IgD-negative memory B cell (primary cell): ENCODE measurements at regions not wholly inside any gene's neighbourhood (a gene's known extent, or its start where the extent isn't known, plus 50 kb on each side); places are given as distances from the start of the nearest gene placed in this dataset.

Experiments used
- H3K27ac Mint-ChIP-seq, 3 donors: one replicate each; pipeline ENCODE4 v1.8.0; 2020 to 2022; ENCODE audit warnings: mild to moderate bottlenecking in 3 of 3, mixed read lengths in 3 of 3, moderate library complexity in 1 of 3
- H3K27me3 Mint-ChIP-seq: one replicate; pipeline ENCODE4 v1.8.0; 2021; ENCODE audit warnings: mixed read lengths
- H3K36me3 Mint-ChIP-seq: one replicate; pipeline ENCODE4 v1.8.0; 2020; ENCODE audit warnings: mild to moderate bottlenecking, mixed read lengths
- H3K4me1 Mint-ChIP-seq, 3 donors: one replicate each; pipeline ENCODE4 v1.8.0; 2020 to 2022; ENCODE audit warnings: mixed read lengths in 3 of 3, mild to moderate bottlenecking in 1 of 3
- H3K4me3 Mint-ChIP-seq, 4 donors: one replicate each; pipeline ENCODE4 v1.8.0; 2020 to 2022; ENCODE audit warnings: mild to moderate bottlenecking in 4 of 4, mixed read lengths in 4 of 4, moderate library complexity in 3 of 4
- H3K9me3 Mint-ChIP-seq, 3 donors: one replicate each; pipeline ENCODE4 v1.8.0; 2020 to 2021; ENCODE audit warnings: mixed read lengths in 3 of 3, mild to moderate bottlenecking in 1 of 3

- no peak overlapping the region for H3K27ac Mint-ChIP-seq
- H3K27me3 Mint-ChIP-seq, result peaks cover 8% of the 10 kb centered on the region
- H3K4me1 Mint-ChIP-seq, result no peaks in the 10 kb centered on the region
- peak overlapping the region in 1 of 4 donors; percentile 9 for H3K4me3 Mint-ChIP-seq
- peaks cover 0 to 5% (median 0%) of the 10 kb centered on the region in 3 donors for H3K9me3 Mint-ChIP-seq
- no peaks in the 10 kb centered on the region for H3K36me3 Mint-ChIP-seq
These were observed 280.2 kb upstream of the PWP1 start for GRCh38 chr12:107405436-107405835.

DNA sequence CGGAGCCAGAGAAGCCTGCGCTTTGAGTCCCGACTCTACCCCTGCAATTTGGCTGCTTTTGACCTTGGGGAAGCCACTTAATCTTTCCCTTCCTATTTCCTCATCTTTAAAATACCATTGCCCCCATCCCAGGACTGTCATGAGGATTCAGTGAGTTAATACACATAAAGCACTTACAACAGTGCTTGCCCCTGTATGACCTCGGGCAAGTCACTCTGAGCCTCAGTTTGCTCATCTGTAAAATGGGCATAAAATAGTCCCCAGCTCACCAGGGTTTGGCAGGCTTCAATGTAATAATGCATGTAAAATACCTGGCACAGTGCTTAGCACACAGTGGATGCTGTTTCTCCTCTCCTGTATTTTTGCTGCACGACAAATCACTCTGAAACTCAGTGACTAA lies 278.7 kb upstream of the PWP1 start:
- no peak overlapping the region for H3K4me3 Mint-ChIP-seq
- H3K36me3 Mint-ChIP-seq, result no peaks in the 10 kb centered on the region
- peaks cover 0 to 5% (median 0%) of the 10 kb centered on the region in 3 donors for H3K9me3 Mint-ChIP-seq
- no peaks in the 10 kb centered on the region for H3K4me1 Mint-ChIP-seq
- peaks cover 8% of the 10 kb centered on the region for H3K27me3 Mint-ChIP-seq
- no peak overlapping the region for H3K27ac Mint-ChIP-seq

DNA sequence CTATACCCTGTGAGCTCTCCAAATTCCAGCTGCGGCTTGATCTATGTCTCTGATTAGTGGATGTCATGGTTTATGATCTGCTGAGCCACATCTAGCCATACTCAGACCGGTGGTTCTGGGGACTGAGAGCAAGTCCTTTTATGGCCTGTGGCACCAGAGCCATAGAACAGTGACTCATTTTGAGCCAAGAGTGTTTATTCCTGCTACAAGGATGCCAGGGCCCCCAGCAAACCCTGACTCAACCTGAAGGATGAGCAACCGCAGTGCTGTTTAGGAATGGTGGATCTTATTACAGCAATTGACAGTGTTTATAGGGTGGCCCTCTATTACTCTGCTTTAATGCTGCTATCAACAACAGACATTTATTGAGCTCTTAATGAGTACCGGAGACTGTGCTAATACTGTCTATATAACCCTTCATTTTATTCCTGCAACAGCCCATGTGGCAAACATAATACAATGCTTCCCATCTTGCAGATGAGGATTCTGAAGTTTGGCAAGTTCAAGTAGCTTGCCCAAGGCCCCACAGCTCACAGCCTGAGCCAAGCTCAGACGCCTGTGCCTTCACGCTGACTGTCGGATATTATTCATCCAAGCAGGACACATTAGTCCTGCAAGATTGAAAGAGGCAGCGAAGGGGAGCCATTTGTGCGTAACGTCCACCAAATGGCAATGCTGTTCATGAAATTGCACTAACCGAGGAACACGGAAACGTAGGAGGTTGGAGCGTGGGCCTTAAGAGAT lies 273.6 kb upstream of the PWP1 start:
- Mint-ChIP-seq H3K9me3 (peaks cover 0 to 3% (median 0%) of the 10 kb centered on the region in 3 donors), H3K36me3 (no peaks in the 10 kb centered on the region), H3K4me1 (no peaks in the 10 kb centered on the region), H3K27me3 (peaks cover 2% of the 10 kb centered on the region), H3K27ac (no peak overlapping the region), H3K4me3 (no peak overlapping the region)

- H3K4me1 Mint-ChIP-seq, result no peaks in the 10 kb centered on the region
- no peaks in the 10 kb centered on the region for H3K36me3 Mint-ChIP-seq
- no peaks in the 10 kb centered on the region for H3K27me3 Mint-ChIP-seq
- H3K27ac Mint-ChIP-seq, result no peak overlapping the region
- H3K9me3 Mint-ChIP-seq, result peaks cover 0 to 2% (median 0%) of the 10 kb centered on the region in 3 donors
- no peak overlapping the region for H3K4me3 Mint-ChIP-seq
These were observed 270.5 kb upstream of the PWP1 start for GRCh38 chr12:107415071-107415470.

DNA sequence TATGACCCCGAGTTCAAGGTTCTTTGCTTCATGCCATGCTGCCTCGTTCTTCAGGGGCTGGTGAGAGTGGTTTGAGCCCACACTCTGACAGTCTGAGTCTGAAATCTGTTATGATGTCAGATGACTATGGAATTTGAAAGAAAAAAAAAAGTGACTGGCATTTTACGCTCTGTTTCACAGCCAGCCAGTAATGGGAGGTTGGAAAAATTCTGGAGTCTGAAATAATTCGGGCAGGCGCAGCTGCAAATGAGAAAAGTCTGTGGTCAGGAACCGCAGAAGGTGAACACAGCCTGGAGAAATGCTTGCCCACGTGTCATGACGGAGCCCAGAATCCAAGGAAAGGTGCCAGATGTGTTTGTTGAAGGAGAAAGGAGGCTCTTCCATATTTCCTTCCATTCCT lies 269.8 kb upstream of the PWP1 start:
- Mint-ChIP-seq H3K36me3 (no peaks in the 10 kb centered on the region), H3K9me3 (peaks cover 0 to 2% (median 2%) of the 10 kb centered on the region in 3 donors), H3K27me3 (peaks cover 1% of the 10 kb centered on the region), H3K4me3 (no peak overlapping the region), H3K27ac (no peak overlapping the region), H3K4me1 (no peaks in the 10 kb centered on the region)

GRCh38 chr12:107417004-107417403 lies 268.6 kb upstream of the PWP1 start:
- peaks cover 1% of the 10 kb centered on the region for H3K27me3 Mint-ChIP-seq
- no peak overlapping the region for H3K27ac Mint-ChIP-seq
- no peaks in the 10 kb centered on the region for H3K4me1 Mint-ChIP-seq
- no peak overlapping the region for H3K4me3 Mint-ChIP-seq
- H3K9me3 Mint-ChIP-seq, result peaks cover 0 to 5% (median 2%) of the 10 kb centered on the region in 3 donors
- no peaks in the 10 kb centered on the region for H3K36me3 Mint-ChIP-seq

DNA sequence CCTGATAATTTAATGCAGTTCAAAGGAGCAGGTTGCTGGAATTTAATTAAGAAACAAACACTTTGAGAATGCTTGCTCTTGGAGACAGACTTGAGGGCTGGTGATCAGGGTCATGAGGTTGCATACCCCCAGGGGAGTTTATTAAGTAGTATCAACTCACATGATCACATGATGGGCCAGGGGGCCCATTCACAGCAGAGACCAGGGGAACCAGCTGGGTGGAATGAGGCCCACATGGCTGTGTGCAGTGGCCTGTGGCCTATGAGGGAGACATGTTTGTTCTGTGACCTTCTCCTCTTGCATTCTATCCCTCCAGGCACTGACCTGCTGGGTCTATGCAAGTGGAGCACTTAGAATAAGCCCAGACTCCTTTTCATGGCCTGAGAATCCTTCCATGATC lies 266.6 kb upstream of the PWP1 start:
- no peaks in the 10 kb centered on the region for H3K36me3 Mint-ChIP-seq
- H3K27me3 Mint-ChIP-seq, result peaks cover 1% of the 10 kb centered on the region
- H3K4me3 Mint-ChIP-seq, result no peak overlapping the region
- no peaks in the 10 kb centered on the region for H3K4me1 Mint-ChIP-seq
- H3K27ac Mint-ChIP-seq, result no peak overlapping the region
- peaks cover 0 to 5% (median 2%) of the 10 kb centered on the region in 3 donors for H3K9me3 Mint-ChIP-seq

GRCh38 chr12:107423531-107423930 lies 262.1 kb upstream of the PWP1 start:
- Mint-ChIP-seq H3K9me3 (peaks cover 3 to 7% (median 6%) of the 10 kb centered on the region in 3 donors), H3K4me1 (peaks cover 0 to 2% (median 0%) of the 10 kb centered on the region in 3 donors), H3K27ac (no peak overlapping the region), H3K27me3 (peaks cover 1% of the 10 kb centered on the region), H3K4me3 (no peak overlapping the region), H3K36me3 (no peaks in the 10 kb centered on the region)

DNA sequence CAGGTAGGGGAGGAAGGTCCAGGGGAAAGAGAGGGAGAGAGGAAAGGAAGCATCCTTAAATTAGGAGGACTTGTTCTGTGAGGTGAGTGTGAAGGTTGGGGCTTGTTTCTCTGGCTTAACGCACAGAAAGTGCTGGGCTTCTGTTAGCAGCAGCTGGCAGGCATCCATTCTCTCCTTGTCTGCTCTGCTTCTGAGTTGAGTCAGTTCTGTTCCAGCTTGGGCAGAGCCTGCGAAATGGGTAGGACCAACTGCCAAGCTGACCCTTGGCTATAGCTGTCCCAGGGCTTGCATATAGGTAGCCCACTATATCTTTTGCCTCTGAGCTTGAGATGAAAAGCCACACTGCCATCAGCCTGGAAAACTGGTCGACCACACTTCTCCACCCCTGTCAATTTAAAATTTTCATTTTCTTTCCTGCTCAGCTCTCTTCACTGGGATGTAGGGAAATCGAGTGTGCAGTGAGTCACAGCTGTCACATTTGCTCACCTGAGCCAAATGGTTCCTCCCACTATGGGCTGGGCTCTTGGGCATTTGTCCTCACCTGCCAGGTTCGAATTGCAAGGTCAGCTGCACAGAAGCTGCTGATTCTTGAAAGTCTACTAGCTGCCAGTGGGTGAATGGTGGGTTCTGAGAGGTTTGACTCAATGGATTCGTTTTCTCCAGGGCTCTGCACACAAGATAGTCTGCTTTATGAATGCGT lies 256.4 kb upstream of the PWP1 start:
- Mint-ChIP-seq H3K4me1 (peaks cover 0 to 7% (median 4%) of the 10 kb centered on the region in 3 donors), H3K27ac (peak overlapping the region in 1 of 3 donors; percentile 54), H3K9me3 (peaks cover 2 to 6% (median 4%) of the 10 kb centered on the region in 3 donors), H3K36me3 (no peaks in the 10 kb centered on the region), H3K27me3 (no peaks in the 10 kb centered on the region), H3K4me3 (no peak overlapping the region)

GRCh38 chr12:107431942-107432341 lies 253.7 kb upstream of the PWP1 start:
- Mint-ChIP-seq H3K27me3 (no peaks in the 10 kb centered on the region), H3K4me1 (peaks cover 0 to 7% (median 4%) of the 10 kb centered on the region in 3 donors), H3K27ac (no peak overlapping the region), H3K4me3 (no peak overlapping the region), H3K9me3 (peaks cover 0 to 6% (median 4%) of the 10 kb centered on the region in 3 donors), H3K36me3 (no peaks in the 10 kb centered on the region)

DNA sequence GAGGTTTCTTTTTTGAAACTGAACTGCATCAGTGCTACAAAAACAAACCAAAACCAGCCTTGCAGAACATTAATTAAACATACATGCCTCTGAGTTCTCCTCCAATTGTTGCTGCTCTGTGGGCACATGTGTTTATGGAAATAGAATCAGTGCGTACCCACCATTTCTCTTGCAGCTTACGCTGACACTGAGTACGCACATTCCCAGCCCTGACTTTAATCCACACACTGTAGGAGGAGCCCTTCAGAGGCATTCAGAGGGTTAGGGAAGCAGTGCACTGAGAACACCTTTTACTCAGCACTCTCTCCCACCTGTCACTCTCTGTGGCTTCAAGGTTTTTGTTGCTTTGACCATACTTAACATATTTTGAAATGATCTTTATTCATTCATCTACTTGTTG lies 250.5 kb upstream of the PWP1 start:
- Mint-ChIP-seq H3K9me3 (no peaks in the 10 kb centered on the region), H3K36me3 (no peaks in the 10 kb centered on the region), H3K27ac (no peak overlapping the region), H3K4me3 (no peak overlapping the region), H3K27me3 (no peaks in the 10 kb centered on the region), H3K4me1 (peaks cover 0 to 7% (median 2%) of the 10 kb centered on the region in 3 donors)

- H3K9me3 Mint-ChIP-seq, result no peaks in the 10 kb centered on the region
- H3K4me3 Mint-ChIP-seq, result no peak overlapping the region
- no peak overlapping the region for H3K27ac Mint-ChIP-seq
- no peaks in the 10 kb centered on the region for H3K27me3 Mint-ChIP-seq
- H3K36me3 Mint-ChIP-seq, result no peaks in the 10 kb centered on the region
- H3K4me1 Mint-ChIP-seq, result peaks cover 0 to 9% (median 3%) of the 10 kb centered on the region in 3 donors
These were observed 250.1 kb upstream of the PWP1 start for GRCh38 chr12:107435520-107435919.

GRCh38 chr12:107436376-107436775 lies 249.2 kb upstream of the PWP1 start:
- Mint-ChIP-seq H3K4me3 (no peak overlapping the region), H3K9me3 (no peaks in the 10 kb centered on the region), H3K27me3 (no peaks in the 10 kb centered on the region), H3K27ac (no peak overlapping the region), H3K4me1 (peaks cover 0 to 10% (median 4%) of the 10 kb centered on the region in 3 donors), H3K36me3 (no peaks in the 10 kb centered on the region)

GRCh38 chr12:107436836-107437235 lies 248.8 kb upstream of the PWP1 start:
- H3K36me3 Mint-ChIP-seq, result no peaks in the 10 kb centered on the region
- peaks cover 0 to 10% (median 4%) of the 10 kb centered on the region in 3 donors for H3K4me1 Mint-ChIP-seq

DNA sequence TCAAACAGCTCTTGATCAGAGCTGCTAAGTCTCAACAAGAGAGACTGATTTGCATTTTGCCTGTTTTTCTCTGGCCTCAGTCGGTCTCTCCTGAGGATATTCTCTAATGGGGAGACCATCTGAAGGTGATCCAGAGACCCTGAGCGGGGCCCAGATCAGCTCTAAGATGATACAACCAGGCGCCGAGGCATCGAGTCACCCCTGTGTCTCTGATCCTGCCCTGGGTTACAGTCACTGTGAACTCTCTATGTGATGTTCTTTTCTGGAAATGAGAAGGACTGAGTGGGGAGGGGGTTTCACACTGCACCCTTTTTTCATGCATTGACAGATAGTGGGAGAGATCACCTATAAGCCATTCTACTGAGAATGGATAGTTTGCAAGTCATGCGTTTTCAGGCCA lies 247.6 kb upstream of the PWP1 start:
- Mint-ChIP-seq H3K36me3 (no peaks in the 10 kb centered on the region), H3K4me1 (peaks cover 0 to 3% (median 2%) of the 10 kb centered on the region in 3 donors), H3K9me3 (no peaks in the 10 kb centered on the region), H3K27me3 (no peaks in the 10 kb centered on the region), H3K4me3 (no peak overlapping the region), H3K27ac (no peak overlapping the region)

More at GRCh38 chr12:107436836-107437235, 248.8 kb upstream of the PWP1 start:
- H3K27ac Mint-ChIP-seq, result no peak overlapping the region
- H3K27me3 Mint-ChIP-seq, result no peaks in the 10 kb centered on the region
- no peak overlapping the region for H3K4me3 Mint-ChIP-seq
- H3K9me3 Mint-ChIP-seq, result no peaks in the 10 kb centered on the region
